ENCODE measurements at regions not wholly inside any gene's neighbourhood (a gene's known extent, or its start where the extent isn't known, plus 50 kb on each side); places are given as distances from the start of the nearest gene placed in this dataset.
"Not testable (repeated sequence)": the region's sequence is repeated elsewhere in the genome, so short reads cannot be mapped to it uniquely, and the experiment has no call there.

DNA sequence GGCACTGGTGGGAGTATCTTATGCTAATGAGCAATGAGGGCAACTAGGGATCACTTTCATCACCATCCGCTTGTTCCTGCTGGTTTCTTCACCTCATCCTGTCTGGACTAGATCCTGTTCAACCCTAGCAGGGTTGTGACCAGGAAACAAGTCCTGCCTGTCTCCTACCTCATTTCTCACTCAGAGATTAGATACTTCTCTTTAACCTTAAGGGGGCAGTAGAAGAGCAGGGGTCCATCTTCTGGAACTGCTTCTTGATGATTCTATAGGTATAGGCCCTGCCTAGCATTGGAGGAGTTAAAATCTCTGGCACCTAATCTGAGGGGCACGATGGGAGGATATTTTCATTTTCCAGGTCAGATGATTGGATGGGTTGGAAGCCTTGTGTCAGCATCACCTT is 415.5 kb downstream of the TGIF2LX start:
- DNase-seq (ENCODE audit: low read depth in 1 of 2, low spot score in 1 of 2), result peak in 1 of 2 experiments; percentile 0
- in situ Hi-C loops (cut with HindIII; ENCODE audit: low pct_unique_long_range_greater_than_20kb, low sequenced_read_pairs), result not testable (repeated sequence)

DNA sequence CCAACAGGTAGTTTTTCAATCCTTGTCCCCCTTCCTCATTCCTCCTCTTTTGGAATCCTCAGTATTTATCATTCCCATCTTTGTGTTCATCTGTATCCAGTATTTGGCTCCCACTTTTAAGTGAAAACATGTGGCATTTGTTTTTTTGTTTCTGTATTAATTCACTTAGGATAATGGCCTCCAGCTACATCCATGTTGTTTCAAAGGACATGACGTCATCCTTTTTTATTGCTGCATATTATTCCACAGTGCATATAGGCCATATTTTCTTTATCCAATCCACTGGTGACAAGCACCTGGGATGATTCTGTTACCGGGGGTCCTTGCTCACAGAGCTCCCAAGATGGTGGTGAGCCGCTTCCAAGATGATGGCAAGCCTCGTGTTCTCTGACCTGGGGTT is 447.9 kb downstream of the TGIF2LX start:
- DNase-seq (ENCODE audit: low read depth in 1 of 2, low spot score in 1 of 2); in situ Hi-C loops (cut with HindIII; ENCODE audit: low pct_unique_long_range_greater_than_20kb, low sequenced_read_pairs): not testable (repeated sequence)

DNA sequence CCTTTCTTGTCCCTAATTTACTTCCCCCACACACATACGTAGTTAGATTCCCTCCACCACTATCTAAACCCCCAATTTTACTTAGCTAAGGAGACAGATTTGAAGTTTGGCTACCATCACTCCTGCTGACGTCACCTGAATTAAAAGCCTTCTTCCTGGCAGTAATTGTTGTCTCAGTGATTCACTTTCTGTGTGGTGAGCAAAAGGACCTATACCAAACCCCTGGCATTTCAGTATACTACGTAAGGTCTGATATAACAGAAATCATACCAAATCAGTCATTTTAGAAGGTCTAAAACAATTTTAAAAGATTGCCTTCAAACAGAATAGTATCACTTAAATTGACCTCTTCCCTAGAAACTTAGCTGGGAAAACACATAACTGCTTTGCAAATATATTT is 476.3 kb downstream of the TGIF2LX start:
- in situ Hi-C loops (cut with HindIII; ENCODE audit: low pct_unique_long_range_greater_than_20kb, low sequenced_read_pairs); DNase-seq (ENCODE audit: low read depth in 1 of 2, low spot score in 1 of 2): not testable (repeated sequence)

GRCh38 chrX:90402169-90402568 is 480.5 kb downstream of the TGIF2LX start:
- DNase-seq (ENCODE audit: low read depth in 1 of 2, low spot score in 1 of 2); in situ Hi-C loops (cut with HindIII; ENCODE audit: low pct_unique_long_range_greater_than_20kb, low sequenced_read_pairs): not testable (repeated sequence)

- DNase-seq (ENCODE audit: low read depth in 1 of 2, low spot score in 1 of 2); in situ Hi-C loops (cut with HindIII; ENCODE audit: low pct_unique_long_range_greater_than_20kb, low sequenced_read_pairs): not testable (repeated sequence)
Measured at GRCh38 chrX:90403859-90404258, 482.2 kb downstream of the TGIF2LX start.

- in situ Hi-C loops (cut with HindIII; ENCODE audit: low pct_unique_long_range_greater_than_20kb, low sequenced_read_pairs), result not testable (repeated sequence)
Measured at GRCh38 chrX:90404846-90405436, 483.2 kb downstream of the TGIF2LX start.

DNA sequence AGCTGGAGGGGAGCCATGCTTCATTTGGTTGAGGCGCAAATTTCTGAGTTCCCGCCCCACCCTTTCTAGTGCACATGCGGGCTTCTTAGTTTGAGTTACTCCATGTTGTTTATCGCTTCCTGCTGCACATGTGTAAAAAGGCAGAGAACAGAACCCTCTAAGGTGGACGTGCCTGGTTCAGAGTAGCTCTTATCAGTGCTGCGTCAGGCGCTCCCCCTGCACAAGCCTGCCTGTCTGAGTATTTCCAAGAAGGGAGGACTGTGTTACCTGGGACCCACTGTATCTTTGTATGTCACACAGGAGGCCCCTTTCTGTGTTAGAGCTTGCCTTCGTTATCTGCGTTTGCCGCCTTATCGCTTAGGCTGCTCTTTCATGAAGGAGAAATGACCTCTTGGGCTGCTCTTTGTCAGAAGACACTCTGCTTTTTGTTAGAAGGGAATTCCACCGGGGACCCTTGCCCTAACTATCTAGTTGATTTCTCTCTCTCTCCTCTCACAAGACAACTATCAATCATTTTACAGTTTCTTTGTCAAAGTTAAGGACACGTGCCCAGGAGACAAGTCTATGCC is 532.1 kb downstream of the TGIF2LX start:
- in situ Hi-C loops (cut with HindIII; ENCODE audit: low pct_unique_long_range_greater_than_20kb, low sequenced_read_pairs); DNase-seq (ENCODE audit: low read depth in 1 of 2, low spot score in 1 of 2): not testable (repeated sequence)

More at GRCh38 chrX:90404846-90405436, 483.2 kb downstream of the TGIF2LX start:
- not testable (repeated sequence) for DNase-seq (ENCODE audit: low read depth in 1 of 2, low spot score in 1 of 2)

- not testable (repeated sequence) for DNase-seq (ENCODE audit: low read depth in 1 of 2, low spot score in 1 of 2)
Measured at GRCh38 chrX:90458071-90458899, 536.6 kb downstream of the TGIF2LX start.

GRCh38 chrX:90474445-90474844 is 552.7 kb downstream of the TGIF2LX start:
- in situ Hi-C loops (cut with HindIII; ENCODE audit: low pct_unique_long_range_greater_than_20kb, low sequenced_read_pairs); DNase-seq (ENCODE audit: low read depth in 1 of 2, low spot score in 1 of 2): not testable (repeated sequence)

More at GRCh38 chrX:90458071-90458899, 536.6 kb downstream of the TGIF2LX start:
- in situ Hi-C loops (cut with HindIII; ENCODE audit: low pct_unique_long_range_greater_than_20kb, low sequenced_read_pairs), result not testable (repeated sequence)

GRCh38 chrX:90485406-90485805 is 563.7 kb downstream of the TGIF2LX start:
- in situ Hi-C loops (cut with HindIII; ENCODE audit: low pct_unique_long_range_greater_than_20kb, low sequenced_read_pairs); DNase-seq (ENCODE audit: low read depth in 1 of 2, low spot score in 1 of 2): not testable (repeated sequence)

- in situ Hi-C loops (cut with HindIII; ENCODE audit: low pct_unique_long_range_greater_than_20kb, low sequenced_read_pairs); DNase-seq (ENCODE audit: low read depth in 1 of 2, low spot score in 1 of 2): not testable (repeated sequence)
Measured at GRCh38 chrX:90521284-90521683, 599.6 kb downstream of the TGIF2LX start.

GRCh38 chrX:90524383-90524968 is 602.8 kb downstream of the TGIF2LX start:
- in situ Hi-C loops (cut with HindIII; ENCODE audit: low pct_unique_long_range_greater_than_20kb, low sequenced_read_pairs); DNase-seq (ENCODE audit: low read depth in 1 of 2, low spot score in 1 of 2): not testable (repeated sequence)
